ENCODE measurements at regions not wholly inside any gene's neighbourhood (a gene's known extent, or its start where the extent isn't known, plus 50 kb on each side); places are given as distances from the start of the nearest gene placed in this dataset.
"Not testable (repeated sequence)": the region's sequence is repeated elsewhere in the genome, so short reads cannot be mapped to it uniquely, and the experiment has no call there.

- not testable (repeated sequence) for H3K4me3 Mint-ChIP-seq; H3K9me3 Mint-ChIP-seq; H3K36me3 Mint-ChIP-seq (ENCODE audit: insufficient read depth); H3K27me3 Mint-ChIP-seq; DNase-seq (ENCODE audit: low spot score in 2 of 2); ATAC-seq (replicated peaks; ENCODE audit: extremely low read depth, poor library complexity, severe bottlenecking); H3K27ac Mint-ChIP-seq (ENCODE audit: low read depth); H3K4me1 Mint-ChIP-seq
These were observed 705.0 kb upstream of the SEMA3D start for GRCh38 chr7:85891900-85892299.

GRCh38 chr7:85890244-85890811 is 703.5 kb upstream of the SEMA3D start:
- DNase-seq (ENCODE audit: low spot score in 2 of 2), result no peak
- ATAC-seq (replicated peaks; ENCODE audit: extremely low read depth, poor library complexity, severe bottlenecking), result no peak
- Mint-ChIP-seq H3K36me3 (ENCODE audit: insufficient read depth) (no peaks in the 10 kb centered on the region), H3K4me1 (no peaks in the 10 kb centered on the region), H3K27ac (ENCODE audit: low read depth) (no peak overlapping the region), H3K9me3 (no peaks in the 10 kb centered on the region), H3K4me3 (no peak overlapping the region), H3K27me3 (no peaks in the 10 kb centered on the region)

GRCh38 chr7:85887133-85887532 is 700.3 kb upstream of the SEMA3D start:
- Mint-ChIP-seq H3K4me1 (no peaks in the 10 kb centered on the region), H3K36me3 (ENCODE audit: insufficient read depth) (no peaks in the 10 kb centered on the region), H3K9me3 (no peaks in the 10 kb centered on the region), H3K27ac (ENCODE audit: low read depth) (no peak overlapping the region), H3K27me3 (no peaks in the 10 kb centered on the region), H3K4me3 (no peak overlapping the region)
- DNase-seq (ENCODE audit: low spot score in 2 of 2) (no peak), ATAC-seq (replicated peaks; ENCODE audit: extremely low read depth, poor library complexity, severe bottlenecking) (no peak)

DNA sequence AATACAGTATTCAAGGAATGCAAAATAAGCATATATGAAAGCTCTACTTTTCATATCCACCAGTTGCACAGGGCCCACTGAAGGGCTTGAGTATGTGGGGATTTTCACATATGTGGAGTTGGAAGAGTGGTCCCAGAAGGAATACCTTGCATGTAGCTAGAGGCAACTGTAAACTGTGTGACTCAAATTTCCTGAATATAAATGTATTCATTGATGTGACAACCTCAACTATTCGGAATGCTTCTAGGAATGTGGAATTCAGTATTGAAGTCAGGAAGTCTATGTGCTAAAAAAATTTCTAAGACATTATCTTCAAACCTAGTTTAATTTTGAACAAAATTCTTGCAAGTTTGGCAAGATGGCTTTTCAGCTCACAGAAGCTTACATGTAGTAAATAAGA is 695.5 kb upstream of the SEMA3D start:
- H3K27ac Mint-ChIP-seq (ENCODE audit: low read depth), result no peak overlapping the region
- ATAC-seq (replicated peaks; ENCODE audit: extremely low read depth, poor library complexity, severe bottlenecking), result no peak

DNA sequence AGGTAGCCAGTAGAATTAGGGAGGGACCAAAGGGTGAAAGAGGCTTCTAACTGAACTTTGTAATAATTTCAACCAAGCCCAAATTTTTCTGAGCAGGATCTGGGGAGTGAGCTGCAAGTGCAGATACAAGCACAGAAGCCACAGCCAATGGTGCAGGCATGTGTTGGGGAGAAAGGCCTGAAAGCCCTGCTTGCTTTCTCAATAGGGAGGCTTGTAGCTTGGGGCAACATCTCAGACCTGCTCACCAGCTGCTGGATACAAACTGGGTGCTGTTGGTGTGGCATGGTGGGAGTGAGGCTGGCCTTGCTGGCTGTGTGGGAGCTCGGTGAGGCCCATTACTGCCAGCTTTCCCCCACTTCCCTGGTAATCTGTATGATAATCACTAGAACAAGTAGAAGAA is 688.5 kb upstream of the SEMA3D start:
- H3K4me1 Mint-ChIP-seq, result no peaks in the 10 kb centered on the region
- H3K9me3 Mint-ChIP-seq, result peaks cover 27% of the 10 kb centered on the region
- DNase-seq (ENCODE audit: low spot score in 2 of 2), result no peak
- H3K4me3 Mint-ChIP-seq, result no peak overlapping the region
- no peaks in the 10 kb centered on the region for H3K36me3 Mint-ChIP-seq (ENCODE audit: insufficient read depth)
- H3K27me3 Mint-ChIP-seq, result no peaks in the 10 kb centered on the region
- peak; percentile 24 for ATAC-seq (replicated peaks; ENCODE audit: extremely low read depth, poor library complexity, severe bottlenecking)
- H3K27ac Mint-ChIP-seq (ENCODE audit: low read depth), result no peak overlapping the region

More for the DNA sequence above, 695.5 kb upstream of the SEMA3D start:
- Mint-ChIP-seq H3K4me3 (no peak overlapping the region), H3K9me3 (peaks cover 5% of the 10 kb centered on the region), H3K36me3 (ENCODE audit: insufficient read depth) (no peaks in the 10 kb centered on the region), H3K4me1 (no peaks in the 10 kb centered on the region), H3K27me3 (no peaks in the 10 kb centered on the region)
- DNase-seq (ENCODE audit: low spot score in 2 of 2), result no peak

- no peak overlapping the region for H3K27ac Mint-ChIP-seq (ENCODE audit: low read depth)
- peaks cover 46% of the 10 kb centered on the region for H3K9me3 Mint-ChIP-seq
- H3K4me1 Mint-ChIP-seq, result no peaks in the 10 kb centered on the region
- H3K36me3 Mint-ChIP-seq (ENCODE audit: insufficient read depth), result no peaks in the 10 kb centered on the region
- DNase-seq (ENCODE audit: low spot score in 2 of 2), result no peak
- H3K4me3 Mint-ChIP-seq, result no peak overlapping the region
- no peak for ATAC-seq (replicated peaks; ENCODE audit: extremely low read depth, poor library complexity, severe bottlenecking)
- H3K27me3 Mint-ChIP-seq, result no peaks in the 10 kb centered on the region
These were observed 679.7 kb upstream of the SEMA3D start for GRCh38 chr7:85866540-85866939.

DNA sequence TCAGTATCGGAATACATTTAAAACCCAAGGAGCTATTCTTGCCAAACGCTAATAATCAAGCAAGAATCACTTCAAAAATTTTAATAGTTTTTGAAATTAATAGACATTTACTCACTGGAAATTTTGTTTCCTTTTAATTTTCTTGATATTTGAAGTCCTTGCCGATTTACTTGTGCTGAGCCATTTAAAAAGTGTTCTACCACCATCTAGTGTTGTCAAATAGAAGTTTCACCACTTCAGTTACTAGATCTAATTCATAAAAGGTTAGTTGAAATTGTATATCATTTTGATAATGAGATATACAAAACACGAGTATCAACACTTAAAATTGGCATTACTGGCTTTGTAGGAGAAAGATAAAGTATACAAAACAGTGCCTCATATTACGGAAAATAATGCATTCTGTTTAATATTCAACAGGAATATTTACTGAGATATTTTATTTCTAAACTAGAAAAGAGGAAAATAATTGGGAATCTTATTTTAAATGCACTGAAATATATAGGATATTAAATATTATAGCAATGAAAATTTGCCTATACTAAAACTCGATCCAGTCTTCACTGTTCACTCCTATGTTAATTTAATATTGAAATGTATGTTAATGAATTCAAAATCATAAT is 664.8 kb upstream of the SEMA3D start:
- Mint-ChIP-seq H3K4me1 (no peaks in the 10 kb centered on the region), H3K9me3 (peaks cover 31% of the 10 kb centered on the region), H3K36me3 (ENCODE audit: insufficient read depth) (peaks cover 2% of the 10 kb centered on the region), H3K27me3 (no peaks in the 10 kb centered on the region), H3K4me3 (no peak overlapping the region), H3K27ac (ENCODE audit: low read depth) (no peak overlapping the region)
- ATAC-seq (replicated peaks; ENCODE audit: extremely low read depth, poor library complexity, severe bottlenecking) (no peak), DNase-seq (ENCODE audit: low spot score in 2 of 2) (no peak)

GRCh38 chr7:85850381-85850780 is 663.5 kb upstream of the SEMA3D start:
- H3K27me3 Mint-ChIP-seq, result no peaks in the 10 kb centered on the region

DNA sequence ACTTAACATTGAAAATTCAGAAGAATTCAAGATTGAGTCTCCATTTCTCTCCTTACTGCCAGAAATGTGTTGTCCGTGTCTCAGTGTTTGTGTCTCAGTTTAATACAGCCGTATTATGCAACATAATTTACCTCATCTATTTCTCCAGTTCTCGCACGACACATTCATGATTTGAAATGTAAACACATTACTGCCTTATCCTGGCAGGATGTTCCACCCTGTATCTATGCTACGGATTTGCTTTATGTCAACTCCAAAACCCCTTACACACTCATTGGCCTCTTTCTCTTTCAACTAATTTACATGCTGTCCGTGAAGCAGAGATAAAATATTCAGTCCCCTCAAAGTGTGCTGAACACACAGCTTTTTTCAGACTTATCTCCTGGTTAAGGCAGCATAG is 653.7 kb upstream of the SEMA3D start:
- no peak for DNase-seq (ENCODE audit: low spot score in 2 of 2)
- ATAC-seq (replicated peaks; ENCODE audit: extremely low read depth, poor library complexity, severe bottlenecking), result no peak
- Mint-ChIP-seq H3K27ac (ENCODE audit: low read depth) (no peak overlapping the region), H3K4me1 (no peaks in the 10 kb centered on the region), H3K27me3 (no peaks in the 10 kb centered on the region), H3K4me3 (no peak overlapping the region), H3K36me3 (ENCODE audit: insufficient read depth) (no peaks in the 10 kb centered on the region), H3K9me3 (peaks cover 12% of the 10 kb centered on the region)

More at GRCh38 chr7:85850381-85850780, 663.5 kb upstream of the SEMA3D start:
- H3K36me3 Mint-ChIP-seq (ENCODE audit: insufficient read depth), result peaks cover 2% of the 10 kb centered on the region
- no peak for ATAC-seq (replicated peaks; ENCODE audit: extremely low read depth, poor library complexity, severe bottlenecking)
- no peak overlapping the region for H3K27ac Mint-ChIP-seq (ENCODE audit: low read depth)
- H3K9me3 Mint-ChIP-seq, result peaks cover 32% of the 10 kb centered on the region
- H3K4me1 Mint-ChIP-seq, result no peaks in the 10 kb centered on the region
- H3K4me3 Mint-ChIP-seq, result no peak overlapping the region
- DNase-seq (ENCODE audit: low spot score in 2 of 2), result no peak

DNA sequence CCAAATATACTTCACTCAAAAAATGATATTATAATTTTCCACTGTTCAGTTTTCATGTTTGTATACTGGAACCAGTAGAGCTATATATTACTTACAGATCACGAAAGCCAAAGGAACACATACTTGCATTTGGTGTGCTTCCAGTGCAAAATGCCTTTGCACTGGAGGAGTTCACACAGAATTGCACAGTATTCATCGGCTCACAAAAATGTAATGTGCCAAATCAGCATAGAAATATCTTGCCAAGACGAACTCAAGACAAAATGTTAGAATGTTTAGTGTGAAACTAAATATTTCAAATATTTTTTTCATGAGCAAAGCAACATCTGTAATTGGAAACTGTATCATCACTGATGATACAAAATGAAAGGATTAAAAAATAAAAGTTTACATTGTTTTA is 646.2 kb upstream of the SEMA3D start:
- Mint-ChIP-seq H3K27me3 (no peaks in the 10 kb centered on the region), H3K4me1 (no peaks in the 10 kb centered on the region), H3K9me3 (peaks cover 16% of the 10 kb centered on the region), H3K27ac (ENCODE audit: low read depth) (no peak overlapping the region), H3K36me3 (ENCODE audit: insufficient read depth) (no peaks in the 10 kb centered on the region), H3K4me3 (no peak overlapping the region)
- DNase-seq (ENCODE audit: low spot score in 2 of 2), result no peak
- no peak for ATAC-seq (replicated peaks; ENCODE audit: extremely low read depth, poor library complexity, severe bottlenecking)

GRCh38 chr7:85830982-85831381 is 644.1 kb upstream of the SEMA3D start:
- H3K4me1 Mint-ChIP-seq, result no peaks in the 10 kb centered on the region
- H3K4me3 Mint-ChIP-seq, result no peak overlapping the region
- no peaks in the 10 kb centered on the region for H3K27me3 Mint-ChIP-seq
- ATAC-seq (replicated peaks; ENCODE audit: extremely low read depth, poor library complexity, severe bottlenecking), result no peak
- H3K9me3 Mint-ChIP-seq, result peaks cover 10% of the 10 kb centered on the region
- no peak overlapping the region for H3K27ac Mint-ChIP-seq (ENCODE audit: low read depth)
- no peak for DNase-seq (ENCODE audit: low spot score in 2 of 2)
- no peaks in the 10 kb centered on the region for H3K36me3 Mint-ChIP-seq (ENCODE audit: insufficient read depth)

GRCh38 chr7:85829817-85830432 is 643.1 kb upstream of the SEMA3D start:
- DNase-seq (ENCODE audit: low spot score in 2 of 2) (no peak), ATAC-seq (replicated peaks; ENCODE audit: extremely low read depth, poor library complexity, severe bottlenecking) (no peak)
- Mint-ChIP-seq H3K36me3 (ENCODE audit: insufficient read depth) (no peaks in the 10 kb centered on the region), H3K27me3 (no peaks in the 10 kb centered on the region), H3K4me1 (no peaks in the 10 kb centered on the region), H3K27ac (ENCODE audit: low read depth) (no peak overlapping the region), H3K4me3 (no peak overlapping the region), H3K9me3 (peaks cover 14% of the 10 kb centered on the region)

GRCh38 chr7:85829176-85829575 is 642.3 kb upstream of the SEMA3D start:
- no peak overlapping the region for H3K4me3 Mint-ChIP-seq
- no peaks in the 10 kb centered on the region for H3K27me3 Mint-ChIP-seq
- no peaks in the 10 kb centered on the region for H3K36me3 Mint-ChIP-seq (ENCODE audit: insufficient read depth)
- no peaks in the 10 kb centered on the region for H3K4me1 Mint-ChIP-seq
- no peak overlapping the region for H3K27ac Mint-ChIP-seq (ENCODE audit: low read depth)
- ATAC-seq (replicated peaks; ENCODE audit: extremely low read depth, poor library complexity, severe bottlenecking) (no peak), DNase-seq (ENCODE audit: low spot score in 2 of 2) (no peak)
- H3K9me3 Mint-ChIP-seq, result peaks cover 10% of the 10 kb centered on the region
